Islet of Langerhans (tissue), 1 donor: ENCODE measurements at regions not wholly inside any gene's neighbourhood (a gene's known extent, or its start where the extent isn't known, plus 50 kb on each side); places are given as distances from the start of the nearest gene placed in this dataset.

Source experiments
- FAIRE-seq: peaks from one replicate; lab custom pipeline; 2011; peaks lifted over from hg19 to GRCh38; lab: Jason Lieb, UNC

DNA sequence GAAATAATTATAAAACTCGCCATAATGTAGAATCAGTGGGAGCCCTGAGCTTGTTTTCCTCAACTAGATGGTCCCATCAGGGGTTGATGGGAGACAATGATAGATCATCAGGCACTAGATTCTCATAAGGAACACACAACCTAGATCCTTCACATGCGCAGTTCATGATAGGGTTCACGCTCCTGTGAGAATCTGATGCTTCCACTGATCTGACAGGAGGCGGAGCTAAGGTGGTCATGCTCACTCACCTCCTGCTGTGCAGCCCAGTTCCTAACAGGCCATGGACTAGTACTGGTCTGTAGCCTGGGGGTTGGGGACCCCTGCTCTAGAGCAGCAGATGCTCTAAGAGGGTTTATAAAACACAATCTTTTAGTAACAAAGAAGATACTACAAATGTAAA is 183.6 kb downstream of the ANXA2 start:
- no peak for FAIRE-seq

- no peak for FAIRE-seq
These were observed 182.4 kb downstream of the ANXA2 start for GRCh38 chr15:60215225-60215963.

DNA sequence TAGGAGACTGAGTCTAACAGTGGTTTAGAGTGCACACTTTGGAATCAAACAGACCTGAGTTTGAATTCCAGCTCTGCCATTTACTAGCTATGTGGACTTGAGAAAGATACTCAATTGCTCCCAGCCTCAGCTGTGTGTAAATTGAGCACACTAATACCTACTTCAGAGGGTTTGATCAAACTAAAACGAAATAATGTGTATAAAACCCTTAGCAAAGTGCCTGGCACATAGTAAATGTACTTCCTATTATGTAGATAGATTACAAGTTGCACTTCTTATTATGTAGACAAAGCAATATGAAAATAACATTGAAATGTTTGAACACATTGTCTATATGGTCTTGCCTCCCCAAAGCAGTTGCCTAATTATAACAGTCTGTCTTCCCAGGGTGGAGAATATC is 180.6 kb downstream of the ANXA2 start:
- FAIRE-seq = no peak

DNA sequence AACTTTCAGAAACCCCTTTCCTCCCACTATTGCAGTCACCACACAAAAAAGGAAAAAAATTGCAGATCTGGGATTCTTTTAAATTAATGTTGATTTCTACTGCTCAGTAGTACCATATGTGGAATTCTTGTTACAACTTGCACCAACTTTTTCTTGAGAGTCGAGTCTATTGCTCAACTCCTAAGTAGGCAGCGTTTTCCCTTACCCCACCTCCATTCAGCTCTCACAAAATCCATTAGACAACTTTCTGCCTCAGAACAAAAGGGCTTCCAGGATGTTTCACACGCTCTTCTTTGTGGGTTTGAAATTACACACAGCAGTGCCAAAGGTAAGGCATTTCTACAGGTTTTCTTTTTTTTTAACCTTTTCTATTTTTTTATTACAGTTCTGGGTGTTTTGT is 179.5 kb downstream of the ANXA2 start:
- no peak for FAIRE-seq

DNA sequence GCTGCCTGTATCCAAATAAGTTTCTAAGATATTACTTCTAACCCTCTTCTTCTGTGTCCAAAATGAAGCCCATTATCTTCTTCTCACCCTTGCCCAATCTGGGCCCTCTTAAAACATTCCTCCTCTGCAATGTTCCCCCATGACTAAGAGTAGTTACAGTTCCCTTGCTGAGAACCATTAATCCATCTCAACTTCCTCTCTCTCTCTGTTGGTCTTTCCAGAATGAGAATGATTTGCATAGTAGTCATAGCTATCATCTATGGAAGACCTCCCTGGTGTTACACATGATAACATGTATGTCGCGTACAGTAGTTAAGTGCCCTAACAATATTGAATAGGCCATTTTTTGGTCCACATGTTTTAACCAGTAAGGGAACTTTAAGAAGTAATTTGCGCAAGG is 177.9 kb downstream of the ANXA2 start:
- FAIRE-seq = no peak

DNA sequence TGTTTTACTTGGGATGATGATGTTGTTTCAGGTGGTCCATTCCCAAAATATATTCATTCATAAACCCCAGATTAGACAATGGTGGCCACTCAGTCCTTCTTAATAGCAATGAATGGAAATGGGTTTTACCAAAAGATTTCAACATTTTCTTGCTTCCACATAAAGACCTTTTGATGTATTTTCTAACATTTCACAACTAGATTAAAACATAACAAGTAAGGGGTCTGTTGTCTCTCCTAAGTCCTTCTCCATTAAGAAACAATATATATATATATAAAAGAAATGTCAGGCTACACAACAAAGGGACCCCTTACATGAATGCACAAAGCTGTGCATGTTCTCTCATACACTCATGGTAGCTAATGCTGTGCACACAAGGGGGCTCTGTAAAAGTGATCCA is 176.4 kb downstream of the ANXA2 start:
- FAIRE-seq = no peak

- FAIRE-seq = no peak
These were observed 175.4 kb downstream of the ANXA2 start for GRCh38 chr15:60222404-60222803.

GRCh38 chr15:60223176-60223575 is 174.6 kb downstream of the ANXA2 start:
- FAIRE-seq = peak; percentile 95

GRCh38 chr15:60226924-60227323 is 170.9 kb downstream of the ANXA2 start:
- no peak for FAIRE-seq

GRCh38 chr15:60228101-60228500 is 169.7 kb downstream of the ANXA2 start:
- no peak for FAIRE-seq

GRCh38 chr15:60228619-60229018 is 169.2 kb downstream of the ANXA2 start:
- no peak for FAIRE-seq

DNA sequence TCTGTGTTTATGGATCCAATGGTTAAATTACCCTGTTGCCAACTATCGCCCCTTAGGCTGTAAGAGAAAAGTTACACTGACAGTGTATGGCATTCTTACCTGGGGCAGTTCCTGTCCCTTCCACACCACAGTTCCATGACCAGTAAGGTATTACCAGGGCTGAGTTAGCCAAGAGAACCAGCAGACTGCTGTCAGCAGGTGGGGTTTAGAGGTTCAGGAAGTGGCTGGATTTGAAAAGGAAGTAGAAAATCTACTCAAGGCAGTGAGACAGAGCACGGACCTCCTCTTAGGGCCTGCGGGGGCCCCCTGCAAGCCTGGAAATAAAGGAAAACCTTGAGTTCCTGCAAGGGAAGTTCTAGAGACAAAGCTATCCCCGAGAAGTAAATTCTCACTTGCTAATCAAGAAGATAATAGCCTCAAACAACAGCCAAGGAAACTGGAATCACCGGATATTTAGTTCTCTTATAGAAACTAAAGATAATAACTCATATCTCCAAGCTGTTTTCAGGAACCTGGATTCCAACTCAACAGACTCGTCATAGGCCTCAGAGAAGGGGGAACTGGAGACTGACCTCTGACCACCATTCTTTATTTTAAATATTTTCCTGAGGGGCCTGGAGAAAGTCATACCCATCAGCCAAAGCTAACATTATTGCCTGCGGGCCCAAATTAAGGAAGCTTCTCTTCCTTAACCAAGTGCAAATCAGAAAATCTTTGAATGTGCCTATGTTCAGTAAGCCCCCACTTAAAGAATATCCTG is 161.7 kb downstream of the ANXA2 start:
- no peak for FAIRE-seq

GRCh38 chr15:60237446-60237845 is 160.3 kb downstream of the ANXA2 start:
- FAIRE-seq = no peak

- FAIRE-seq = no peak
These were observed 154.0 kb downstream of the ANXA2 start for GRCh38 chr15:60243769-60244168.

- no peak for FAIRE-seq
These were observed 153.0 kb downstream of the ANXA2 start for GRCh38 chr15:60244813-60245212.

GRCh38 chr15:60250316-60250715 is 147.5 kb downstream of the ANXA2 start:
- FAIRE-seq = no peak

DNA sequence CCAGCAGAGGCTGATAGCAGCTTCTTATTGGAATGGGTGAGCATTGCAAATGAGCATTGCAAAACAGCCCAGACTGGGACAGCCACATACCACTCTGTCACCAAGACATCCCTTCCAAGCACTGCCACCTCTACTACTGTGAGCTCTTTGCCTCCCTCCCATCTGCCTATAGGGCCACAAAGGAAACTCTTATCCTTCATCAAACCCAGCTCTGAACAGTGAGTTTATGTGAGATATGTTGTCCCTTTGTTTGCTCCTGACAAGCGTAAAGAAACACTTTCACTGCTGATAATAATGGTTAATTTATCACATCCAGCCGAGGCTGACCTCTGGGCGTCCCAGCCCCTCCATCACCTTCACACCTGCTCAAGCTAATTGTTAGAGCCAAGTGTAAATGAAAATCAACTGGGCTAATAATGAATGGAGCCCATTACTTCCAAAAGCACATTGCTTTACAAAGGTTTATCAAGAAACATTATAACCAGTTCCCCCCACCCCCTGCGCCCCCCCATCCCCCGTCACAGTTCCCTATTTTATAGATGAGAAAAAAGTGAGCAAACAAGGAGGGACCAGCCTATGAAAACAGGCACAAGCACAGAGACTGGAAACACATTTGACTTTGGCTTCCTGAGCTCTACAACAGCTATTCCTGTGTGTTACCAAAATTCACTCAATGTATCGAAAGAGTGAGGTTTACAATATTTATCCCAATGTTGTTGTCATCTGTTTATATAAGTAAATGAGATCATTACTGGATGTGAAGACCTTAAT is 146.3 kb downstream of the ANXA2 start:
- FAIRE-seq = no peak

GRCh38 chr15:60254416-60254815 is 143.4 kb downstream of the ANXA2 start:
- FAIRE-seq = no peak

- FAIRE-seq = peak; percentile 27
These were observed 142.4 kb downstream of the ANXA2 start for GRCh38 chr15:60255390-60255789.

GRCh38 chr15:60257591-60258159 is 140.1 kb downstream of the ANXA2 start:
- no peak for FAIRE-seq

DNA sequence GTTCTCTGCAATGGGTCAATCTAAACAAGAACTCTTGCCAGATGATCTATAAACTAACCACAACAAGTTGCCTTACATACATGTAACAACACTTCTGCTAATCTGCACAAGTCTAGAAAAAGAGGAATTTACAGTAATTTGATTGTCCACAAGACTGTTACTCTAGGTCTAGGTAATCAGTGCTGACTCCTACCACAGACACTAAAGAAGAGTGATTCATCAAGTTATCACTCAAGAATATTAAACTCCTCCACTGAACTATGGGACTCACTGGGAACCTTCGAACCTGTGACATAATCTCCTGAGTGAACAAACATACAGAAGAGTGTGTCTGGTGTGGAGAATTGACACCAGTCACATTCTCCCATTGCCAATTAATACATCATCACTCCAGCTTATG is 138.3 kb downstream of the ANXA2 start:
- FAIRE-seq = no peak

DNA sequence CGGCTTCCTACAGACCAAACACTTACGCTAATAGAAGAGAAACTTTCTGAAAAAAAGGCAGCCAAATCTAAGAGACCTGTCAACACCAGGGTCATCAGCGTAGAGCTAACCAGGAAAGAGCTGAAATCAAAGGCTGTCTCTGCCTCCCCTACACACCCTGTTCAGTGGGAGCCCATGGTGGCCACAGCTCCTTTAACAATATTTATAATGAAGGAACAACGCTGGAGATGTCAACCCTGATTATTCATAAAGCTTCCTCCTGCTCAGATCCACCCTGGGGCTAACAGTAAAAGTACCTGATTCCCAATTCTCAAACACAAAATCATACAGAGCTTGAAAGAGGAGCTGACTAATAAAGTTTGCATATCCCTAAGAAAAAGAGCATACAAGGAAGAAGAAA is 133.7 kb downstream of the ANXA2 start:
- FAIRE-seq = no peak

GRCh38 chr15:60264566-60264965 is 133.2 kb downstream of the ANXA2 start:
- FAIRE-seq = no peak
